H9 (cell line): ENCODE measurements at regions not wholly inside any gene's neighbourhood (a gene's known extent, or its start where the extent isn't known, plus 50 kb on each side); places are given as distances from the start of the nearest gene placed in this dataset.

Experiments used
- DNase-seq: peaks from one replicate; pipeline ENCODE4 v3.0.0-alpha.2; 2017
- H2AFZ ChIP-seq: one replicate; pipeline ENCODE4 v1.6.1; 2013; ENCODE audit warnings: mild to moderate bottlenecking, low read length, control low read depth, moderate library complexity
- H2AK5ac ChIP-seq: 2 replicates; pipeline ENCODE4 v1.6.1; 2013; ENCODE audit warnings: low read length, control low read depth, mixed read lengths; ENCODE audit not compliant: insufficient read length
- H2BK120ac ChIP-seq: one replicate; pipeline ENCODE4 v1.6.1; 2013; ENCODE audit warnings: low read depth, mild to moderate bottlenecking, low read length, control low read depth, inconsistent platforms; ENCODE audit not compliant: poor library complexity, severe bottlenecking
- H2BK12ac ChIP-seq: 2 replicates; pipeline ENCODE4 v1.6.1; 2013; ENCODE audit warnings: low read length, control low read depth, mixed read lengths, low read depth; ENCODE audit not compliant: insufficient read length
- H2BK15ac ChIP-seq: 2 replicates; pipeline ENCODE4 v1.6.1; 2013; ENCODE audit warnings: low read depth, low read length, control low read depth
- H2BK20ac ChIP-seq: one replicate; pipeline ENCODE4 v1.6.1; 2013; ENCODE audit warnings: low read depth, mild to moderate bottlenecking, low read length, control low read depth, inconsistent platforms; ENCODE audit not compliant: poor library complexity, severe bottlenecking
- H2BK5ac ChIP-seq: 2 replicates; pipeline ENCODE4 v1.6.1; 2013; ENCODE audit warnings: low read length, control low read depth, mixed read lengths; ENCODE audit not compliant: insufficient read length
- H3K14ac ChIP-seq: 2 replicates; pipeline ENCODE4 v1.6.1; 2013; ENCODE audit warnings: low read length, control low read depth; ENCODE audit not compliant: insufficient read depth
- H3K18ac ChIP-seq: 2 replicates; pipeline ENCODE4 v1.6.1; 2013; ENCODE audit warnings: low read depth, mild to moderate bottlenecking, mixed read lengths, low read length, control low read depth; ENCODE audit not compliant: insufficient read length
- H3K23ac ChIP-seq: 2 replicates; pipeline ENCODE4 v1.6.1; 2013; ENCODE audit warnings: low read length, control low read depth, mixed read lengths, low read depth; ENCODE audit not compliant: insufficient read length
- H3K23me2 ChIP-seq: 2 replicates; pipeline ENCODE4 v1.6.1; 2013; ENCODE audit warnings: low read depth, mild to moderate bottlenecking, mixed read lengths, low read length, control low read depth; ENCODE audit not compliant: insufficient read length, poor library complexity, severe bottlenecking
- H3K27ac ChIP-seq: 2 replicates; pipeline ENCODE4 v1.5.1; 2013; ENCODE audit warnings: low read length, control low read depth, mixed read lengths, low read depth; ENCODE audit not compliant: insufficient read length
- H3K27me3 ChIP-seq: 2 replicates; pipeline ENCODE4 v1.6.1; 2013; ENCODE audit warnings: low read length, control low read depth, inconsistent platforms; ENCODE audit not compliant: insufficient read depth
- H3K4ac ChIP-seq: 2 replicates; pipeline ENCODE4 v1.6.1; 2013; ENCODE audit warnings: low read depth, mild to moderate bottlenecking, control low read depth, inconsistent platforms, low read length, moderate library complexity
- H3K4me1 ChIP-seq: 2 replicates; pipeline ENCODE4 v1.6.1; 2013; ENCODE audit warnings: low read length, control low read depth, inconsistent platforms; ENCODE audit not compliant: insufficient read depth
- H3K4me2 ChIP-seq: 2 replicates; pipeline ENCODE4 v1.6.1; 2013; ENCODE audit warnings: low read length, control low read depth, mixed read lengths; ENCODE audit not compliant: insufficient read length, insufficient read depth
- H3K56ac ChIP-seq: 2 replicates; pipeline ENCODE4 v1.6.1; 2013; ENCODE audit warnings: low read depth, mild to moderate bottlenecking, mixed read lengths, low read length, control low read depth; ENCODE audit not compliant: insufficient read length
- H3K79me1 ChIP-seq: 2 replicates; pipeline ENCODE4 v1.6.1; 2013; ENCODE audit warnings: low read depth, mild to moderate bottlenecking, moderate library complexity, low read length, control low read depth, inconsistent platforms; ENCODE audit not compliant: insufficient read depth, poor library complexity, severe bottlenecking
- H3K79me2 ChIP-seq: 2 replicates; pipeline ENCODE4 v1.6.1; 2013; ENCODE audit warnings: low read length, control low read depth, inconsistent platforms; ENCODE audit not compliant: insufficient read depth
- H3K9ac ChIP-seq: 2 replicates; pipeline ENCODE4 v1.6.1; 2013; ENCODE audit warnings: low read length, control low read depth, mixed read lengths; ENCODE audit not compliant: insufficient read length; ENCODE audit errors: extremely low read depth
- H3K9me3 ChIP-seq: one replicate; pipeline ENCODE4 v1.6.1; 2013; ENCODE audit warnings: low read depth, low read length, inconsistent platforms; ENCODE audit not compliant: control insufficient read depth
- H3T11ph ChIP-seq: one replicate; pipeline ENCODE4 v1.6.1; 2013; ENCODE audit warnings: mild to moderate bottlenecking, low read length, control low read depth, inconsistent platforms
- H4K20me1 ChIP-seq: one replicate; pipeline ENCODE4 v1.6.1; 2013; ENCODE audit not compliant: control insufficient read depth, insufficient read length, insufficient read depth
- H4K5ac ChIP-seq: 2 replicates; pipeline ENCODE4 v1.6.1; 2013; ENCODE audit warnings: low read depth, mild to moderate bottlenecking, mixed read lengths, low read length, control low read depth; ENCODE audit not compliant: insufficient read length
- H4K8ac ChIP-seq: replicated peaks from 2 replicates; pipeline ENCODE4 v1.6.1; 2013; ENCODE audit warnings: low read length, control low read depth, mixed read lengths, low read depth; ENCODE audit not compliant: insufficient read length
- H4K91ac ChIP-seq: 2 replicates; pipeline ENCODE4 v1.6.1; 2013; ENCODE audit warnings: low read depth, mild to moderate bottlenecking, moderate library complexity, mixed read lengths, low read length, control low read depth; ENCODE audit not compliant: insufficient read length
- H3K27ac Mint-ChIP-seq, 3 experiments: 2 replicates in 2 of 3; 3 replicates in 1 of 3; pipeline ENCODE4 v1.8.0; 2020 to 2021; ENCODE audit warnings: mixed read lengths in 3 of 3, mild to moderate bottlenecking in 1 of 3, moderate library complexity in 1 of 3
- H3K27me3 Mint-ChIP-seq: 2 replicates; pipeline ENCODE4 v1.8.0; 2021; ENCODE audit warnings: low read depth, mild to moderate bottlenecking, moderate library complexity, mixed read lengths
- H3K36me3 Mint-ChIP-seq, 3 experiments: 2 replicates in 2 of 3; 3 replicates in 1 of 3; pipeline ENCODE4 v1.8.0; 2020 to 2021; ENCODE audit warnings: low read depth in 3 of 3, mixed read lengths in 3 of 3; ENCODE audit not compliant: insufficient read depth in 1 of 3
- H3K4me1 Mint-ChIP-seq, 2 experiments: 2 replicates each; pipeline ENCODE4 v1.8.0; 2020; ENCODE audit warnings: mixed read lengths in 2 of 2
- H3K4me3 Mint-ChIP-seq, 2 experiments: 2 replicates in 1 of 2; 3 replicates in 1 of 2; pipeline ENCODE4 v1.8.0; 2020 to 2021; ENCODE audit warnings: mild to moderate bottlenecking in 2 of 2, mixed read lengths in 2 of 2, moderate library complexity in 1 of 2
- H3K9me3 Mint-ChIP-seq, 2 experiments: 2 replicates in 1 of 2; 3 replicates in 1 of 2; pipeline ENCODE4 v1.8.0; 2020; ENCODE audit warnings: mild to moderate bottlenecking in 2 of 2, mixed read lengths in 2 of 2, moderate library complexity in 1 of 2
- CTCF ChIP-seq: fragments of 200-600 bp; sonication (generic); conservative IDR thresholded peaks from 3 replicates; pipeline ENCODE4 v1.8.0; 2021; ENCODE audit warnings: antibody characterized with exemption, mild to moderate bottlenecking
- WGBS: extraction: QIAGEN DNeasy Blood & Tissue Kit; methylation state at CpG from one replicate; pipeline ENCODE4 v1.1.7; 2013; ENCODE audit warnings: missing lambda C conversion rate, low lambda C conversion rate, mixed read lengths; ENCODE audit not compliant: insufficient read length; ENCODE audit errors: extremely low coverage; 5-methylcytosine and 5-hydroxymethylcytosine counted together

GRCh38 chr9:68627104-68627503, 77.9 kb upstream of the PIP5K1B start:
- Histone ChIP-seq H4K8ac (no peak overlapping the region), H3K79me1 (no peaks in the 10 kb centered on the region), H2AK5ac (no peak overlapping the region), H3K79me2 (no peaks in the 10 kb centered on the region), H3K9me3 (no peaks in the 10 kb centered on the region), H3T11ph (no peak overlapping the region), H3K27me3 (no peaks in the 10 kb centered on the region; the same call in 1 of the 2 replicates), H3K27ac (no peak overlapping the region), H3K4ac (no peak overlapping the region), H2BK15ac (no peak overlapping the region), H3K14ac (no peak overlapping the region), H4K5ac (no peak overlapping the region), H4K20me1 (no peaks in the 10 kb centered on the region), H2AFZ (no peak overlapping the region), H3K23ac (no peak overlapping the region), H3K56ac (no peak overlapping the region), H4K91ac (no peak overlapping the region), H3K9ac (no peak overlapping the region), H3K18ac (no peak overlapping the region), H3K4me1 (no peaks in the 10 kb centered on the region; the same call in 1 of the 2 replicates), H3K23me2 (no peaks in the 10 kb centered on the region), H2BK20ac (no peak overlapping the region), H3K4me2 (no peak overlapping the region), H2BK5ac (no peak overlapping the region), H2BK12ac (no peak overlapping the region), H2BK120ac (no peak overlapping the region)
- Mint-ChIP-seq H3K4me3 (no peak overlapping the region), H3K27me3 (peaks cover 8% of the 10 kb centered on the region), H3K9me3 (no peaks in the 10 kb centered on the region), H3K27ac (no peak overlapping the region), H3K36me3 (no peaks in the 10 kb centered on the region), H3K4me1 (peaks cover 2 to 5% of the 10 kb centered on the region in 2 experiments; a peak in 3 of 4 replicates)
- DNase-seq, result no peak
- no CpG with 5 or more reads among the region's 3 CpGs for WGBS
- no peak for TF ChIP-seq CTCF
